A549 (cell line): ENCODE measurements at regions not wholly inside any gene's neighbourhood (a gene's known extent, or its start where the extent isn't known, plus 50 kb on each side); places are given as distances from the start of the nearest gene placed in this dataset.

ENCODE experiments used
- CBX2 ChIP-seq: fragments of 200-600 bp; sonication (generic); IDR thresholded peaks from 2 replicates; pipeline ENCODE4 v1.6.1; 2016; ENCODE audit warnings: low read depth, mild to moderate bottlenecking, borderline replicate concordance
- CHD4 ChIP-seq: fragments of 200-600 bp; sonication (generic); IDR thresholded peaks from 2 replicates; pipeline ENCODE4 v1.6.1; 2016; ENCODE audit warnings: antibody characterized with exemption, mild to moderate bottlenecking, borderline replicate concordance
- EP300 ChIP-seq, 2 experiments: fragments of >200 bp; sonication (Bioruptor Twin); formaldehyde crosslinking; IDR thresholded peaks; 2 replicates in 1 of 2; 3 replicates in 1 of 2; pipeline ENCODE4 v1.6.1; 2016 to 2017
- FOSL2 ChIP-seq, 2 experiments: fragments of 450-650 bp in 1 of 2; fragments of >200 bp in 1 of 2; sonication (Bioruptor Twin) in 1 of 2; formaldehyde crosslinking; IDR thresholded peaks; 2 replicates each; pipeline versions ENCODE4 v1.5.0 to v1.6.1; 2016 to 2020; ENCODE audit warnings: mild to moderate bottlenecking in 1 of 2, moderate library complexity in 1 of 2
- HEYL ChIP-seq: fragments of 250-450 bp; sonication (Bioruptor Pico); IDR thresholded peaks from 2 replicates; pipeline ENCODE4 v1.8.0; 2021; ENCODE audit warnings: mild to moderate bottlenecking, moderate library complexity
- NR3C1 ChIP-seq: fragments of >200 bp; sonication (Bioruptor Twin); formaldehyde crosslinking; IDR thresholded peaks from 3 replicates; pipeline ENCODE4 v1.6.1; 2017
- POLR2A ChIP-seq: IDR thresholded peaks from 2 replicates; pipeline ENCODE4 v1.6.1; 2012; ENCODE audit warnings: mild to moderate bottlenecking, low read length
- TF ChIP-seq, protein P1 (sequence below): fragments of >200 bp; sonication (Bioruptor Twin); formaldehyde crosslinking; IDR thresholded peaks from 3 replicates; pipeline ENCODE4 v1.5.1; 2016
- TF ChIP-seq, protein P2 (sequence below): fragments of 200-600 bp; sonication (generic); IDR thresholded peaks from 2 replicates; pipeline ENCODE4 v1.6.1; 2016; ENCODE audit warnings: antibody characterized with exemption, mild to moderate bottlenecking, moderate library complexity
- TF ChIP-seq, protein P3 (sequence below): fragments of 150-350 bp; IDR thresholded peaks from 2 replicates; pipeline ENCODE4 v1.6.1; 2014; ENCODE audit warnings: low read depth, mild to moderate bottlenecking, low read length

DNA sequence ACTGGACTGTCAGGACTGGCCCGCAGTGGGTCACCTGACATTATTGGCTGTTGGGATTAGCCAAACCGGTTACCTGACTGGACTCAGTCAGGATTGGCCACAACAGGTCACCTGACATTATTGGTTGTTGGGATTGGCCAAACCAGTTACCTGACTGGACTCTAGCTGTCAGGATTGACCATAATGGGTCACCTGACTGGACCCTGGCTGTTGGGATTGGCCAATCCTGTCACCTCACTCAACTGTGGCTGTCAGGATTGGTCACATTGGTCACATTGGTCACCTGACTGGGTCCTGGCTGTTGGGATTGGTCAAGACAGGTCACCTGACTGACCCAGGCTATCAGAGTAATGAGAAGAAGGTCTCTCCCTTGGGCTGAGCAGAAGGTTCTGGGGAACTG is 207.7 kb upstream of the SDK2 start:
- TF ChIP-seq, protein P1, sequence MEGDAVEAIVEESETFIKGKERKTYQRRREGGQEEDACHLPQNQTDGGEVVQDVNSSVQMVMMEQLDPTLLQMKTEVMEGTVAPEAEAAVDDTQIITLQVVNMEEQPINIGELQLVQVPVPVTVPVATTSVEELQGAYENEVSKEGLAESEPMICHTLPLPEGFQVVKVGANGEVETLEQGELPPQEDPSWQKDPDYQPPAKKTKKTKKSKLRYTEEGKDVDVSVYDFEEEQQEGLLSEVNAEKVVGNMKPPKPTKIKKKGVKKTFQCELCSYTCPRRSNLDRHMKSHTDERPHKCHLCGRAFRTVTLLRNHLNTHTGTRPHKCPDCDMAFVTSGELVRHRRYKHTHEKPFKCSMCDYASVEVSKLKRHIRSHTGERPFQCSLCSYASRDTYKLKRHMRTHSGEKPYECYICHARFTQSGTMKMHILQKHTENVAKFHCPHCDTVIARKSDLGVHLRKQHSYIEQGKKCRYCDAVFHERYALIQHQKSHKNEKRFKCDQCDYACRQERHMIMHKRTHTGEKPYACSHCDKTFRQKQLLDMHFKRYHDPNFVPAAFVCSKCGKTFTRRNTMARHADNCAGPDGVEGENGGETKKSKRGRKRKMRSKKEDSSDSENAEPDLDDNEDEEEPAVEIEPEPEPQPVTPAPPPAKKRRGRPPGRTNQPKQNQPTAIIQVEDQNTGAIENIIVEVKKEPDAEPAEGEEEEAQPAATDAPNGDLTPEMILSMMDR = no peak
- TF ChIP-seq FOSL2 (IDR thresholded peaks at IDR 0.05) (no peak), FOSL2 (CRISPR knock-in tag; IDR thresholded peaks at IDR 0.05) (no peak), CHD4 (no peak), CBX2 (no peak), HEYL (CRISPR knock-in tag) (no peak), POLR2A (no peak), NR3C1 (no peak), EP300 (IDR thresholded peaks at IDR 0.05) (no peak)
- TF ChIP-seq, protein P2, sequence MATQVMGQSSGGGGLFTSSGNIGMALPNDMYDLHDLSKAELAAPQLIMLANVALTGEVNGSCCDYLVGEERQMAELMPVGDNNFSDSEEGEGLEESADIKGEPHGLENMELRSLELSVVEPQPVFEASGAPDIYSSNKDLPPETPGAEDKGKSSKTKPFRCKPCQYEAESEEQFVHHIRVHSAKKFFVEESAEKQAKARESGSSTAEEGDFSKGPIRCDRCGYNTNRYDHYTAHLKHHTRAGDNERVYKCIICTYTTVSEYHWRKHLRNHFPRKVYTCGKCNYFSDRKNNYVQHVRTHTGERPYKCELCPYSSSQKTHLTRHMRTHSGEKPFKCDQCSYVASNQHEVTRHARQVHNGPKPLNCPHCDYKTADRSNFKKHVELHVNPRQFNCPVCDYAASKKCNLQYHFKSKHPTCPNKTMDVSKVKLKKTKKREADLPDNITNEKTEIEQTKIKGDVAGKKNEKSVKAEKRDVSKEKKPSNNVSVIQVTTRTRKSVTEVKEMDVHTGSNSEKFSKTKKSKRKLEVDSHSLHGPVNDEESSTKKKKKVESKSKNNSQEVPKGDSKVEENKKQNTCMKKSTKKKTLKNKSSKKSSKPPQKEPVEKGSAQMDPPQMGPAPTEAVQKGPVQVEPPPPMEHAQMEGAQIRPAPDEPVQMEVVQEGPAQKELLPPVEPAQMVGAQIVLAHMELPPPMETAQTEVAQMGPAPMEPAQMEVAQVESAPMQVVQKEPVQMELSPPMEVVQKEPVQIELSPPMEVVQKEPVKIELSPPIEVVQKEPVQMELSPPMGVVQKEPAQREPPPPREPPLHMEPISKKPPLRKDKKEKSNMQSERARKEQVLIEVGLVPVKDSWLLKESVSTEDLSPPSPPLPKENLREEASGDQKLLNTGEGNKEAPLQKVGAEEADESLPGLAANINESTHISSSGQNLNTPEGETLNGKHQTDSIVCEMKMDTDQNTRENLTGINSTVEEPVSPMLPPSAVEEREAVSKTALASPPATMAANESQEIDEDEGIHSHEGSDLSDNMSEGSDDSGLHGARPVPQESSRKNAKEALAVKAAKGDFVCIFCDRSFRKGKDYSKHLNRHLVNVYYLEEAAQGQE = no peak
- TF ChIP-seq, protein P3, sequence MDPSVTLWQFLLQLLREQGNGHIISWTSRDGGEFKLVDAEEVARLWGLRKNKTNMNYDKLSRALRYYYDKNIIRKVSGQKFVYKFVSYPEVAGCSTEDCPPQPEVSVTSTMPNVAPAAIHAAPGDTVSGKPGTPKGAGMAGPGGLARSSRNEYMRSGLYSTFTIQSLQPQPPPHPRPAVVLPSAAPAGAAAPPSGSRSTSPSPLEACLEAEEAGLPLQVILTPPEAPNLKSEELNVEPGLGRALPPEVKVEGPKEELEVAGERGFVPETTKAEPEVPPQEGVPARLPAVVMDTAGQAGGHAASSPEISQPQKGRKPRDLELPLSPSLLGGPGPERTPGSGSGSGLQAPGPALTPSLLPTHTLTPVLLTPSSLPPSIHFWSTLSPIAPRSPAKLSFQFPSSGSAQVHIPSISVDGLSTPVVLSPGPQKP = no peak
